ENCODE measurements at regions not wholly inside any gene's neighbourhood (a gene's known extent, or its start where the extent isn't known, plus 50 kb on each side); places are given as distances from the start of the nearest gene placed in this dataset.

DNA sequence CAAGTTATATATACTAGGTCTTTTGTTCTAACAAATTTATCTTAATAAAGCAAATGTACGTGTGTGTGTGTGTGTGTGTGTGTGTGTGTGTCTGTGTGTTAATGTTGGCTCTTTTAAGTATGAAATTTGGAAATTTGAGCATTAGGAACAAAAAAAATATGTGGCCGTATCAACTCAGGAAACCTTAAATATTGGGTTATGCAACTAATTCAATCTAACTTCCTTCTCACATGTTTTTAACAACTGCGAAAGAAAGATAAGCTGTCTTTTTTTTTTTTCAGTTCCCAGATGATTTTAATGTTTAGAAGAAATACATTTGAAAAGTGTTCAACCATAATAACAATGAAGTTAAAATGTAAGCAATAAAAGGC lies 616.4 kb upstream of the ARID1B start:
- TF ChIP-seq, protein P1, sequence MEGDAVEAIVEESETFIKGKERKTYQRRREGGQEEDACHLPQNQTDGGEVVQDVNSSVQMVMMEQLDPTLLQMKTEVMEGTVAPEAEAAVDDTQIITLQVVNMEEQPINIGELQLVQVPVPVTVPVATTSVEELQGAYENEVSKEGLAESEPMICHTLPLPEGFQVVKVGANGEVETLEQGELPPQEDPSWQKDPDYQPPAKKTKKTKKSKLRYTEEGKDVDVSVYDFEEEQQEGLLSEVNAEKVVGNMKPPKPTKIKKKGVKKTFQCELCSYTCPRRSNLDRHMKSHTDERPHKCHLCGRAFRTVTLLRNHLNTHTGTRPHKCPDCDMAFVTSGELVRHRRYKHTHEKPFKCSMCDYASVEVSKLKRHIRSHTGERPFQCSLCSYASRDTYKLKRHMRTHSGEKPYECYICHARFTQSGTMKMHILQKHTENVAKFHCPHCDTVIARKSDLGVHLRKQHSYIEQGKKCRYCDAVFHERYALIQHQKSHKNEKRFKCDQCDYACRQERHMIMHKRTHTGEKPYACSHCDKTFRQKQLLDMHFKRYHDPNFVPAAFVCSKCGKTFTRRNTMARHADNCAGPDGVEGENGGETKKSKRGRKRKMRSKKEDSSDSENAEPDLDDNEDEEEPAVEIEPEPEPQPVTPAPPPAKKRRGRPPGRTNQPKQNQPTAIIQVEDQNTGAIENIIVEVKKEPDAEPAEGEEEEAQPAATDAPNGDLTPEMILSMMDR (optimal IDR thresholded peaks at IDR 0.05 in 1 of 3, IDR thresholded peaks at IDR 0.05 in 1 of 3, conservative IDR thresholded peaks at IDR 0.05 in 1 of 3; ENCODE audit: extremely low read depth in 1 of 3, insufficient read depth in 2 of 3, low read length in 3 of 3), result no peak
- no peak for TF ChIP-seq EZH2 (IDR thresholded peaks at IDR 0.05; ENCODE audit: low read length)

Measured in keratinocyte (primary cell).